ENCODE measurements at regions not wholly inside any gene's neighbourhood (a gene's known extent, or its start where the extent isn't known, plus 50 kb on each side); places are given as distances from the start of the nearest gene placed in this dataset.

GRCh38 chr4:188228279-188228678 is 89.0 kb downstream of the TRIML1 start:
- Histone ChIP-seq H2BK120ac (ENCODE audit: low read depth, low read length) (no peak overlapping the region), H2AK5ac (ENCODE audit: low read depth, low read length) (no peak overlapping the region), H4K8ac (ENCODE audit: low read depth, low read length) (no peak overlapping the region), H3K9ac (ENCODE audit: low read depth, low read length, poor library complexity) (no peak overlapping the region), H2AFZ (ENCODE audit: low read length) (no peak overlapping the region), H3K27ac (replicated peaks; ENCODE audit: low read length) (no peak overlapping the region), H2BK12ac (ENCODE audit: low read length) (no peak overlapping the region), H3K79me1 (ENCODE audit: low read depth, low read length) (no peaks in the 10 kb centered on the region), H3K23ac (ENCODE audit: low read depth, low read length, poor library complexity) (no peak overlapping the region), H3K4me2 (ENCODE audit: insufficient read depth, low read length, poor library complexity, severe bottlenecking) (no peak overlapping the region), H4K91ac (ENCODE audit: low read depth, low read length, poor library complexity) (no peak overlapping the region), H3K14ac (ENCODE audit: low read length) (no peak overlapping the region), H3K4ac (ENCODE audit: low read length) (no peak overlapping the region), H3K36me3 (replicated peaks in 1 of 2; ENCODE audit: control insufficient read depth in 2 of 2, insufficient read depth in 2 of 2, low read length in 2 of 2) (no peaks in the 10 kb centered on the region), H3K18ac (ENCODE audit: low read length) (no peak overlapping the region), H2BK15ac (ENCODE audit: low read length) (no peak overlapping the region), H3K27me3 (ENCODE audit: control insufficient read depth in 3 of 3, insufficient read depth in 3 of 3, low read depth in 1 of 3, low read length in 3 of 3) (no peaks in the 10 kb centered on the region), H3K9me3 (replicated peaks in 1 of 2; ENCODE audit: control insufficient read depth in 2 of 2, insufficient read depth in 1 of 2, low read depth in 1 of 2, low read length in 2 of 2) (no peaks in the 10 kb centered on the region), H3K4me3 (ENCODE audit: low read length in 2 of 2) (no peak overlapping the region), H2BK5ac (ENCODE audit: low read length) (no peak overlapping the region), H3K4me1 (ENCODE audit: control insufficient read depth in 2 of 2, insufficient read depth in 1 of 2, low read depth in 1 of 2, low read length in 2 of 2) (no peaks in the 10 kb centered on the region)
- DNase-seq (ENCODE audit: low spot score), result no peak
- no CpG with 5 or more reads among the region's 1 CpG for WGBS, 2 donors (ENCODE audit: extremely low coverage in 2 of 2, insufficient read length in 2 of 2, insufficient replicate concordance in 1 of 2)

- Histone ChIP-seq H2BK5ac (ENCODE audit: low read length) (no peak overlapping the region), H3K27ac (replicated peaks; ENCODE audit: low read length) (no peak overlapping the region), H3K23ac (ENCODE audit: low read depth, low read length, poor library complexity) (no peak overlapping the region), H3K4ac (ENCODE audit: low read length) (no peak overlapping the region), H3K27me3 (ENCODE audit: control insufficient read depth in 3 of 3, insufficient read depth in 3 of 3, low read depth in 1 of 3, low read length in 3 of 3) (no peaks in the 10 kb centered on the region), H2BK120ac (ENCODE audit: low read depth, low read length) (no peak overlapping the region), H3K79me1 (ENCODE audit: low read depth, low read length) (no peaks in the 10 kb centered on the region), H4K8ac (ENCODE audit: low read depth, low read length) (no peak overlapping the region), H2BK15ac (ENCODE audit: low read length) (no peak overlapping the region), H3K36me3 (replicated peaks in 1 of 2; ENCODE audit: control insufficient read depth in 2 of 2, insufficient read depth in 2 of 2, low read length in 2 of 2) (no peaks in the 10 kb centered on the region), H2BK12ac (ENCODE audit: low read length) (no peak overlapping the region), H3K9ac (ENCODE audit: low read depth, low read length, poor library complexity) (no peak overlapping the region), H3K9me3 (replicated peaks in 1 of 2; ENCODE audit: control insufficient read depth in 2 of 2, insufficient read depth in 1 of 2, low read depth in 1 of 2, low read length in 2 of 2) (no peaks in the 10 kb centered on the region), H3K4me2 (ENCODE audit: insufficient read depth, low read length, poor library complexity, severe bottlenecking) (no peak overlapping the region), H3K4me1 (ENCODE audit: control insufficient read depth in 2 of 2, insufficient read depth in 1 of 2, low read depth in 1 of 2, low read length in 2 of 2) (no peaks in the 10 kb centered on the region), H2AK5ac (ENCODE audit: low read depth, low read length) (no peak overlapping the region), H3K14ac (ENCODE audit: low read length) (no peak overlapping the region), H3K4me3 (ENCODE audit: low read length in 2 of 2) (no peak overlapping the region), H4K91ac (ENCODE audit: low read depth, low read length, poor library complexity) (no peak overlapping the region), H2AFZ (ENCODE audit: low read length) (no peak overlapping the region), H3K18ac (ENCODE audit: low read length) (no peak overlapping the region)
- WGBS, 2 donors (ENCODE audit: extremely low coverage in 2 of 2, insufficient read length in 2 of 2, insufficient replicate concordance in 1 of 2), result no CpG with 5 or more reads among the region's 6 CpGs
- DNase-seq (ENCODE audit: low spot score), result no peak
Measured at GRCh38 chr4:188232428-188232827, 93.2 kb downstream of the TRIML1 start.

- no peak overlapping the region for H3K27ac ChIP-seq (replicated peaks; ENCODE audit: low read length)
- H3K4ac ChIP-seq (ENCODE audit: low read length), result no peak overlapping the region
- no peak overlapping the region for H3K18ac ChIP-seq (ENCODE audit: low read length)
- no peak overlapping the region for H3K23ac ChIP-seq (ENCODE audit: low read depth, low read length, poor library complexity)
- no peak overlapping the region for H4K8ac ChIP-seq (ENCODE audit: low read depth, low read length)
- H2BK15ac ChIP-seq (ENCODE audit: low read length), result no peak overlapping the region
- no peak overlapping the region for H4K91ac ChIP-seq (ENCODE audit: low read depth, low read length, poor library complexity)
- H2BK12ac ChIP-seq (ENCODE audit: low read length), result no peak overlapping the region
- H3K14ac ChIP-seq (ENCODE audit: low read length), result no peak overlapping the region
- H3K79me1 ChIP-seq (ENCODE audit: low read depth, low read length), result no peaks in the 10 kb centered on the region
- H2BK5ac ChIP-seq (ENCODE audit: low read length), result no peak overlapping the region
- no peak overlapping the region for H2BK120ac ChIP-seq (ENCODE audit: low read depth, low read length)
- H3K27me3 ChIP-seq (ENCODE audit: control insufficient read depth in 3 of 3, insufficient read depth in 3 of 3, low read depth in 1 of 3, low read length in 3 of 3), result no peaks in the 10 kb centered on the region
- no peak overlapping the region for H3K4me3 ChIP-seq (ENCODE audit: low read length in 2 of 2)
- H3K9ac ChIP-seq (ENCODE audit: low read depth, low read length, poor library complexity), result no peak overlapping the region
- H2AK5ac ChIP-seq (ENCODE audit: low read depth, low read length), result no peak overlapping the region
- no peak overlapping the region for H2AFZ ChIP-seq (ENCODE audit: low read length)
- no peaks in the 10 kb centered on the region for H3K9me3 ChIP-seq (replicated peaks in 1 of 2; ENCODE audit: control insufficient read depth in 2 of 2, insufficient read depth in 1 of 2, low read depth in 1 of 2, low read length in 2 of 2)
- no peaks in the 10 kb centered on the region for H3K36me3 ChIP-seq (replicated peaks in 1 of 2; ENCODE audit: control insufficient read depth in 2 of 2, insufficient read depth in 2 of 2, low read length in 2 of 2)
- no peak for DNase-seq (ENCODE audit: low spot score)
- peaks cover 0 to 6% of the 10 kb centered on the region in 2 donors for H3K4me1 ChIP-seq (ENCODE audit: control insufficient read depth in 2 of 2, insufficient read depth in 1 of 2, low read depth in 1 of 2, low read length in 2 of 2)
- no peak overlapping the region for H3K4me2 ChIP-seq (ENCODE audit: insufficient read depth, low read length, poor library complexity, severe bottlenecking)
- WGBS, 2 donors (ENCODE audit: extremely low coverage in 2 of 2, insufficient read length in 2 of 2, insufficient replicate concordance in 1 of 2), result no CpG with 5 or more reads among the region's 2 CpGs
Measured at GRCh38 chr4:188242041-188242440, 102.8 kb downstream of the TRIML1 start.

- Histone ChIP-seq H3K23ac (ENCODE audit: low read depth, low read length, poor library complexity) (no peak overlapping the region), H2BK12ac (ENCODE audit: low read length) (no peak overlapping the region), H3K18ac (ENCODE audit: low read length) (no peak overlapping the region), H3K14ac (ENCODE audit: low read length) (no peak overlapping the region), H2BK120ac (ENCODE audit: low read depth, low read length) (no peak overlapping the region), H4K8ac (ENCODE audit: low read depth, low read length) (no peak overlapping the region), H2AFZ (ENCODE audit: low read length) (no peak overlapping the region), H3K9me3 (replicated peaks in 1 of 2; ENCODE audit: control insufficient read depth in 2 of 2, insufficient read depth in 1 of 2, low read depth in 1 of 2, low read length in 2 of 2) (no peaks in the 10 kb centered on the region), H3K4me2 (ENCODE audit: insufficient read depth, low read length, poor library complexity, severe bottlenecking) (no peak overlapping the region), H3K4ac (ENCODE audit: low read length) (no peak overlapping the region), H2BK15ac (ENCODE audit: low read length) (no peak overlapping the region), H3K36me3 (replicated peaks in 1 of 2; ENCODE audit: control insufficient read depth in 2 of 2, insufficient read depth in 2 of 2, low read length in 2 of 2) (no peaks in the 10 kb centered on the region), H3K9ac (ENCODE audit: low read depth, low read length, poor library complexity) (no peak overlapping the region), H2AK5ac (ENCODE audit: low read depth, low read length) (no peak overlapping the region), H3K79me1 (ENCODE audit: low read depth, low read length) (no peaks in the 10 kb centered on the region), H3K27ac (replicated peaks; ENCODE audit: low read length) (no peak overlapping the region), H3K27me3 (ENCODE audit: control insufficient read depth in 3 of 3, insufficient read depth in 3 of 3, low read depth in 1 of 3, low read length in 3 of 3) (no peaks in the 10 kb centered on the region), H3K4me3 (ENCODE audit: low read length in 2 of 2) (no peak overlapping the region), H3K4me1 (ENCODE audit: control insufficient read depth in 2 of 2, insufficient read depth in 1 of 2, low read depth in 1 of 2, low read length in 2 of 2) (peaks cover 0 to 6% of the 10 kb centered on the region in 2 donors), H4K91ac (ENCODE audit: low read depth, low read length, poor library complexity) (no peak overlapping the region), H2BK5ac (ENCODE audit: low read length) (no peak overlapping the region)
- WGBS, 2 donors (ENCODE audit: extremely low coverage in 2 of 2, insufficient read length in 2 of 2, insufficient replicate concordance in 1 of 2), result no CpG with 5 or more reads among the region's 6 CpGs
- DNase-seq (ENCODE audit: low spot score), result no peak
Measured at GRCh38 chr4:188245651-188246050, 106.4 kb downstream of the TRIML1 start.

Measured in neuronal stem cell (in vitro differentiated cells).